Parathyroid adenoma (tissue), 2 donors: ENCODE measurements at regions not wholly inside any gene's neighbourhood (a gene's known extent, or its start where the extent isn't known, plus 50 kb on each side); places are given as distances from the start of the nearest gene placed in this dataset.
A peak's percentile ranks its signal among the peaks of the same experiment; 100 is the strongest.

ENCODE experiments used
- H2AFZ ChIP-seq: fragments of 300-600 bp; sonication (generic); one replicate; pipeline ENCODE4 v1.7.0; 2017; ENCODE audit warnings: antibody characterized with exemption, mild to moderate bottlenecking
- H3K27ac ChIP-seq: fragments of 300-600 bp; sonication (generic); one replicate; pipeline ENCODE4 v1.7.0; 2017
- H3K27me3 ChIP-seq: fragments of 300-600 bp; sonication (generic); one replicate; pipeline ENCODE4 v1.7.0; 2017; ENCODE audit warnings: low read length; ENCODE audit not compliant: control insufficient read depth, insufficient read depth
- H3K36me3 ChIP-seq: fragments of 300-600 bp; sonication (generic); one replicate; pipeline ENCODE4 v1.7.0; 2017; ENCODE audit warnings: low read length; ENCODE audit not compliant: control insufficient read depth, insufficient read depth
- H3K4me1 ChIP-seq: fragments of 300-600 bp; sonication (generic); one replicate; pipeline ENCODE4 v1.7.0; 2017; ENCODE audit warnings: control low read depth
- H3K4me2 ChIP-seq: fragments of 300-600 bp; sonication (generic); one replicate; pipeline ENCODE4 v1.7.0; 2017; ENCODE audit warnings: low read length
- H3K4me3 ChIP-seq: fragments of 300-600 bp; sonication (generic); one replicate; pipeline ENCODE4 v1.7.0; 2017; ENCODE audit warnings: low read depth, low read length
- H3K79me2 ChIP-seq: fragments of 300-600 bp; sonication (generic); one replicate; pipeline ENCODE4 v1.7.0; 2017; ENCODE audit warnings: control low read depth
- H3K9ac ChIP-seq: fragments of 300-600 bp; sonication (generic); one replicate; pipeline ENCODE4 v1.7.0; 2017; ENCODE audit warnings: mild to moderate bottlenecking
- H3K9me3 ChIP-seq: fragments of 300-600 bp; sonication (generic); one replicate; pipeline ENCODE4 v1.7.0; 2017; ENCODE audit warnings: low read length; ENCODE audit not compliant: control insufficient read depth
- TF ChIP-seq, protein P1 (sequence below): fragments of 300-600 bp; sonication (generic); IDR thresholded peaks from one replicate; pipeline ENCODE4 v1.7.0; 2017; ENCODE audit warnings: antibody characterized with exemption, mild to moderate bottlenecking
- donor health status: primary hyperparathyroidism.

GRCh38 chr12:18171571-18171970, 81.6 kb upstream of the RERGL start:
- Histone ChIP-seq H3K4me2 (no peak overlapping the region), H3K4me3 (no peak overlapping the region), H2AFZ (no peak overlapping the region), H3K4me1 (no peaks in the 10 kb centered on the region), H3K27me3 (no peaks in the 10 kb centered on the region), H3K36me3 (no peaks in the 10 kb centered on the region), H3K79me2 (no peaks in the 10 kb centered on the region), H3K9ac (no peak overlapping the region), H3K9me3 (no peaks in the 10 kb centered on the region), H3K27ac (no peak overlapping the region)
- TF ChIP-seq, protein P1, sequence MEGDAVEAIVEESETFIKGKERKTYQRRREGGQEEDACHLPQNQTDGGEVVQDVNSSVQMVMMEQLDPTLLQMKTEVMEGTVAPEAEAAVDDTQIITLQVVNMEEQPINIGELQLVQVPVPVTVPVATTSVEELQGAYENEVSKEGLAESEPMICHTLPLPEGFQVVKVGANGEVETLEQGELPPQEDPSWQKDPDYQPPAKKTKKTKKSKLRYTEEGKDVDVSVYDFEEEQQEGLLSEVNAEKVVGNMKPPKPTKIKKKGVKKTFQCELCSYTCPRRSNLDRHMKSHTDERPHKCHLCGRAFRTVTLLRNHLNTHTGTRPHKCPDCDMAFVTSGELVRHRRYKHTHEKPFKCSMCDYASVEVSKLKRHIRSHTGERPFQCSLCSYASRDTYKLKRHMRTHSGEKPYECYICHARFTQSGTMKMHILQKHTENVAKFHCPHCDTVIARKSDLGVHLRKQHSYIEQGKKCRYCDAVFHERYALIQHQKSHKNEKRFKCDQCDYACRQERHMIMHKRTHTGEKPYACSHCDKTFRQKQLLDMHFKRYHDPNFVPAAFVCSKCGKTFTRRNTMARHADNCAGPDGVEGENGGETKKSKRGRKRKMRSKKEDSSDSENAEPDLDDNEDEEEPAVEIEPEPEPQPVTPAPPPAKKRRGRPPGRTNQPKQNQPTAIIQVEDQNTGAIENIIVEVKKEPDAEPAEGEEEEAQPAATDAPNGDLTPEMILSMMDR, result no peak

GRCh38 chr12:18168016-18168415, 78.0 kb upstream of the RERGL start:
- H3K4me1 ChIP-seq, result no peaks in the 10 kb centered on the region
- H3K79me2 ChIP-seq, result no peaks in the 10 kb centered on the region
- no peak overlapping the region for H3K9ac ChIP-seq
- TF ChIP-seq, protein P1, result no peak
- H3K4me2 ChIP-seq, result no peak overlapping the region
- no peak overlapping the region for H2AFZ ChIP-seq
- H3K9me3 ChIP-seq, result no peaks in the 10 kb centered on the region
- H3K27ac ChIP-seq, result no peak overlapping the region
- no peaks in the 10 kb centered on the region for H3K36me3 ChIP-seq
- no peak overlapping the region for H3K4me3 ChIP-seq
- no peaks in the 10 kb centered on the region for H3K27me3 ChIP-seq

GRCh38 chr12:18165889-18166288, 75.9 kb upstream of the RERGL start:
- Histone ChIP-seq H3K4me1 (no peaks in the 10 kb centered on the region), H3K27ac (no peak overlapping the region), H3K27me3 (no peaks in the 10 kb centered on the region), H3K4me3 (no peak overlapping the region), H2AFZ (peak overlapping the region; percentile 54), H3K9ac (no peak overlapping the region), H3K79me2 (no peaks in the 10 kb centered on the region), H3K9me3 (no peaks in the 10 kb centered on the region), H3K4me2 (peak overlapping the region; percentile 24), H3K36me3 (no peaks in the 10 kb centered on the region)
- TF ChIP-seq, protein P1, result no peak

DNA sequence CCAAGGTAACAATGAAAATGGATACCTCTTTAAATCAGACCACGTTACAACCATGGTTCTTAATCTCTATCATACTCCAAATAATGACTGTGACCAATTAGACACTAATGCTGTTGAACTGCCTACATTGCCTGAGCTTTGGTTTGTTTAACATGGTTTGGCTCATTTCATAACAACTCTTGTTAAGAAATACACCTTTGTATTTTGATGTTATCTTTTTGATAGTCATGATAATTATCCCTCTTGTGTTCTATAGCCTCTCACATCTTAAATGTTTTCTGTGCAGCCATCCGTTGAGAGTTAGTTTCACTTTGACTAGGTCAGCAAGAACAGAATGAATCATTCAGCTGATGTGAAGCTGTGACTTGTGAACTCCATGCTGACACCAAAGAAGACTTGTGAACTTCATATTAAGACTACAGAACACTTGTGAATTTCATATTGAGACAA, 75.5 kb upstream of the RERGL start:
- no peak overlapping the region for H3K27ac ChIP-seq
- no peaks in the 10 kb centered on the region for H3K9me3 ChIP-seq
- TF ChIP-seq, protein P1, result no peak
- H2AFZ ChIP-seq, result peak overlapping the region; percentile 54
- no peaks in the 10 kb centered on the region for H3K27me3 ChIP-seq
- no peaks in the 10 kb centered on the region for H3K36me3 ChIP-seq
- no peaks in the 10 kb centered on the region for H3K79me2 ChIP-seq
- H3K4me2 ChIP-seq, result peak overlapping the region; percentile 24
- H3K9ac ChIP-seq, result no peak overlapping the region
- no peak overlapping the region for H3K4me3 ChIP-seq
- no peaks in the 10 kb centered on the region for H3K4me1 ChIP-seq

DNA sequence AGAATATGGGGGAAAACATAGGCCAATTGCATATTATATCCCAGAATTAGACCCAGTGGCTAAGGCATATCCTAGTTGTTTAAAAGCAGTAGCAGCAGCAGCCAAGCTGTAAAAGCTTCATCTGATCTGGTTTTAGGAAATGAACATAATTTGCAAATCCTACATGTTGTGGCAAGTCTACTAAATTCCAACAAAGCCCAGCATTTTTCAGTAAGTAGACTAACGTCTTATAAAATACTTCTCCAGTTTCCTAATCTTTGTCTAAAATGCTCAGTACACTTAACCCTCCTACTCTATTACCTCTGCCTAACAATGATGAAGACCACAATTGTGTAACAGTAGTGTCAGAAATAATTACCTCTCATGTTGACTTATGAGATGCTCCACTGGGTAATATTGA, 70.9 kb upstream of the RERGL start:
- Histone ChIP-seq H3K4me1 (no peaks in the 10 kb centered on the region), H3K79me2 (no peaks in the 10 kb centered on the region), H3K36me3 (no peaks in the 10 kb centered on the region), H3K9me3 (no peaks in the 10 kb centered on the region), H3K27ac (no peak overlapping the region), H3K9ac (no peak overlapping the region), H3K4me3 (no peak overlapping the region), H3K27me3 (no peaks in the 10 kb centered on the region), H2AFZ (no peak overlapping the region), H3K4me2 (no peak overlapping the region)
- TF ChIP-seq, protein P1, result no peak
